ENCODE measurements at regions not wholly inside any gene's neighbourhood (a gene's known extent, or its start where the extent isn't known, plus 50 kb on each side); places are given as distances from the start of the nearest gene placed in this dataset.

- H3K27me3 ChIP-seq = no peaks in the 10 kb centered on the region
- DNase-seq (no peak), ATAC-seq (no peak)
- H3K27ac ChIP-seq = peak overlapping the region in 4 of 10 donors; percentile 19 to 76 (median 48)
- peaks cover 0 to 3% (median 0%) of the 10 kb centered on the region in 11 donors for H3K9me3 ChIP-seq
- WGBS, 2 donors = 60 to 69% methylated on average over 9 of the region's 9 CpGs
- TF ChIP-seq CTCF (IDR thresholded peaks at IDR 0.05) = no peak
- no peak overlapping the region for H3K4me3 ChIP-seq
- intact Hi-C loops (cut with DNase I) = no loop called here
- no peaks in the 10 kb centered on the region for H3K36me3 ChIP-seq
- H3K4me1 ChIP-seq = peaks cover 8 to 55% (median 30%) of the 10 kb centered on the region in 9 donors
Measured at GRCh38 chr2:41923156-41923786, 124.5 kb upstream of the PKDCC start.

- intact Hi-C loops (cut with DNase I) = no loop called here
- 79 to 80% methylated on average over 5 of the region's 5 CpGs for WGBS, 2 donors
- H3K27me3 ChIP-seq = no peaks in the 10 kb centered on the region
- H3K4me3 ChIP-seq = no peak overlapping the region
- H3K4me1 ChIP-seq = peaks cover 8 to 59% (median 30%) of the 10 kb centered on the region in 9 donors
- ATAC-seq (no peak), DNase-seq (no peak)
- peaks cover 0 to 3% (median 0%) of the 10 kb centered on the region in 11 donors for H3K9me3 ChIP-seq
- no peaks in the 10 kb centered on the region for H3K36me3 ChIP-seq
- peak overlapping the region in 3 of 10 donors; percentile 46 to 76 (median 62) for H3K27ac ChIP-seq
- TF ChIP-seq CTCF (IDR thresholded peaks at IDR 0.05) = no peak
Measured at GRCh38 chr2:41924024-41924423, 123.8 kb upstream of the PKDCC start.

- WGBS, 2 donors = 72 to 74% methylated on average over 4 of the region's 4 CpGs
- Histone ChIP-seq H3K27me3 (no peaks in the 10 kb centered on the region), H3K27ac (peak overlapping the region in 3 of 10 donors; percentile 46 to 76 (median 62)), H3K36me3 (no peaks in the 10 kb centered on the region), H3K9me3 (peaks cover 0 to 3% (median 0%) of the 10 kb centered on the region in 11 donors), H3K4me3 (no peak overlapping the region), H3K4me1 (peaks cover 8 to 59% (median 30%) of the 10 kb centered on the region in 9 donors)
- intact Hi-C loops (cut with DNase I) = loop anchor here in 5 of 10 donors (5.0 kb wide), 1 partner anchor 127 kb away; no protein-coding TSS in a partner anchor
- no peak for TF ChIP-seq CTCF (IDR thresholded peaks at IDR 0.05)
- no peak for ATAC-seq
- DNase-seq = no peak
Measured at GRCh38 chr2:41924709-41925408, 123.0 kb upstream of the PKDCC start.

- intact Hi-C loops (cut with DNase I) = loop anchor here in 5 of 10 donors (5.0 kb wide), 1 partner anchor 127 kb away; no protein-coding TSS in a partner anchor
- Histone ChIP-seq H3K36me3 (no peaks in the 10 kb centered on the region), H3K27me3 (no peaks in the 10 kb centered on the region), H3K4me3 (no peak overlapping the region), H3K27ac (peak overlapping the region in 6 of 10 donors; percentile 40 to 62 (median 46)), H3K4me1 (peaks cover 8 to 59% (median 30%) of the 10 kb centered on the region in 9 donors), H3K9me3 (peaks cover 0 to 3% (median 0%) of the 10 kb centered on the region in 11 donors)
- WGBS, 2 donors = 75% methylated on average over 2 of the region's 2 CpGs
- TF ChIP-seq CTCF (IDR thresholded peaks at IDR 0.05) = no peak
- peak in 5 of 8 donors; percentile 2 to 26 (median 3) for ATAC-seq
- no peak for DNase-seq
Measured at GRCh38 chr2:41925712-41926111, 122.1 kb upstream of the PKDCC start.

Measured in heart right ventricle (tissue), 16 donors.